ENCODE measurements at regions not wholly inside any gene's neighbourhood (a gene's known extent, or its start where the extent isn't known, plus 50 kb on each side); places are given as distances from the start of the nearest gene placed in this dataset.

GRCh38 chr12:131217024-131217586, 263.4 kb downstream of the ADGRD1 start:
- WGBS (ENCODE audit: low lambda C conversion rate, missing lambda C conversion rate): 74% methylated on average over 22 of the region's 22 CpGs
- no peaks in the 10 kb centered on the region for H4K20me1 ChIP-seq (ENCODE audit: insufficient read depth, poor library complexity, severe bottlenecking)
- peaks cover 4% of the 10 kb centered on the region for H3K4me1 ChIP-seq (ENCODE audit: insufficient read depth)
- no peaks in the 10 kb centered on the region for H3K79me2 ChIP-seq
- H3K9me2 ChIP-seq (replicated peaks; ENCODE audit: insufficient read depth): no peaks in the 10 kb centered on the region
- no peak overlapping the region for H3K4me3 ChIP-seq
- H3K27me3 ChIP-seq: no peaks in the 10 kb centered on the region
- H3K36me3 ChIP-seq (replicated peaks; ENCODE audit: insufficient read depth, low read depth): no peaks in the 10 kb centered on the region
- no peak overlapping the region for H3K27ac ChIP-seq
- H3K9me3 ChIP-seq (ENCODE audit: low read depth): no peaks in the 10 kb centered on the region
- no peak overlapping the region for H2AFZ ChIP-seq
- H3K4me2 ChIP-seq: no peak overlapping the region
- no peak for DNase-seq (ENCODE audit: low spot score)
- TF ChIP-seq EZH2phosphoT487 (IDR thresholded peaks at IDR 0.05; ENCODE audit: low read depth, severe bottlenecking, unreplicated experiment): no peak
- TF ChIP-seq EZH2 (IDR thresholded peaks at IDR 0.05; ENCODE audit: borderline replicate concordance): no peak
- TF ChIP-seq, protein P1, sequence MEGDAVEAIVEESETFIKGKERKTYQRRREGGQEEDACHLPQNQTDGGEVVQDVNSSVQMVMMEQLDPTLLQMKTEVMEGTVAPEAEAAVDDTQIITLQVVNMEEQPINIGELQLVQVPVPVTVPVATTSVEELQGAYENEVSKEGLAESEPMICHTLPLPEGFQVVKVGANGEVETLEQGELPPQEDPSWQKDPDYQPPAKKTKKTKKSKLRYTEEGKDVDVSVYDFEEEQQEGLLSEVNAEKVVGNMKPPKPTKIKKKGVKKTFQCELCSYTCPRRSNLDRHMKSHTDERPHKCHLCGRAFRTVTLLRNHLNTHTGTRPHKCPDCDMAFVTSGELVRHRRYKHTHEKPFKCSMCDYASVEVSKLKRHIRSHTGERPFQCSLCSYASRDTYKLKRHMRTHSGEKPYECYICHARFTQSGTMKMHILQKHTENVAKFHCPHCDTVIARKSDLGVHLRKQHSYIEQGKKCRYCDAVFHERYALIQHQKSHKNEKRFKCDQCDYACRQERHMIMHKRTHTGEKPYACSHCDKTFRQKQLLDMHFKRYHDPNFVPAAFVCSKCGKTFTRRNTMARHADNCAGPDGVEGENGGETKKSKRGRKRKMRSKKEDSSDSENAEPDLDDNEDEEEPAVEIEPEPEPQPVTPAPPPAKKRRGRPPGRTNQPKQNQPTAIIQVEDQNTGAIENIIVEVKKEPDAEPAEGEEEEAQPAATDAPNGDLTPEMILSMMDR (IDR thresholded peaks at IDR 0.05; ENCODE audit: poor library complexity): no peak

GRCh38 chr12:131218026-131218922, 264.6 kb downstream of the ADGRD1 start:
- Histone ChIP-seq H3K27ac (peak overlapping the region; percentile 36), H3K4me3 (no peak overlapping the region), H3K9me3 (ENCODE audit: low read depth) (no peaks in the 10 kb centered on the region), H3K79me2 (no peaks in the 10 kb centered on the region), H3K4me1 (ENCODE audit: insufficient read depth) (peaks cover 4% of the 10 kb centered on the region), H3K9me2 (replicated peaks; ENCODE audit: insufficient read depth) (no peaks in the 10 kb centered on the region), H3K27me3 (no peaks in the 10 kb centered on the region), H2AFZ (peak overlapping the region; percentile 20), H3K36me3 (replicated peaks; ENCODE audit: insufficient read depth, low read depth) (no peaks in the 10 kb centered on the region), H3K4me2 (peak overlapping the region; percentile 39), H4K20me1 (ENCODE audit: insufficient read depth, poor library complexity, severe bottlenecking) (no peaks in the 10 kb centered on the region)
- WGBS (ENCODE audit: low lambda C conversion rate, missing lambda C conversion rate): 51% methylated on average over 27 of the region's 27 CpGs
- TF ChIP-seq EZH2phosphoT487 (IDR thresholded peaks at IDR 0.05; ENCODE audit: low read depth, severe bottlenecking, unreplicated experiment) (no peak), EZH2 (IDR thresholded peaks at IDR 0.05; ENCODE audit: borderline replicate concordance) (no peak)
- TF ChIP-seq, protein P1 (IDR thresholded peaks at IDR 0.05; ENCODE audit: poor library complexity): no peak
- no peak for DNase-seq (ENCODE audit: low spot score)

DNA sequence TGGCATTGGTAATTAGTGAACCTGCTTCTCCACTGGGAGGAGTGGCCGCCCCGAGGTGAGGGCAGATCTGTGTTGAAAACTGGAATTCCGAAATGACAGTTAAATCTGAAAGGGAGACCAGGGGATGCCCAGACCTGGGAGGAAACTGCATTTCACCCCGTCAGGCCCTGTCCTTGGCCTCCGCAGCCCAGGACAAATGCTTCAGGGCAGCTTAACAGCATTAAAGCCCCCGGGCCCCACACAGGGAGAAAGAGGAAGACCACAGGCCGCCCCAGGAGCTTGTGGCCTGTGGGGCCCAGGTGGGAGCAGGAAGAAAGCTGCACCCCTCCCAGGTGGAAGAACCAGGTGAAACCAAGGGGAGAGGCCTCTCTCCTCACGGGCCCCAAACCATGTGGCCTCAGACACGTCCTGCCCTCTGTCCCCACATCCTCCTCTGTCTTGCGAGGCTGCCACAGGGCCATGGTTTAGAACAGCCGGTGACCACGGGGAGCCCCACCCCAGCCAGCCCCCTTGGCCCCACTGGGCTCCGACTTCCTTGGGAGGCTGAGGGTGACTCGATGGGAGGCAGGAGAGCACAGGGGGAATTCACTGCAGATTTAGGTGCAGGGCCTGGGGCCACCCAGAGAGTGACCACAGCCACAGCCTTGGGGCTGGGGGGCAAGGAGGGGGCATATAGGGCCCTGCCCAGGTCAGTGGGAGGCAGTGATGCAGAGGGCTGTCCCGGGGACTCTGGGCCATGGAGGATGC, 265.4 kb downstream of the ADGRD1 start:
- no peak for DNase-seq (ENCODE audit: low spot score)

More for the DNA sequence above, 265.4 kb downstream of the ADGRD1 start:
- WGBS (ENCODE audit: low lambda C conversion rate, missing lambda C conversion rate): 76% methylated on average over 15 of the region's 15 CpGs
- Histone ChIP-seq H3K27me3 (no peaks in the 10 kb centered on the region), H2AFZ (no peak overlapping the region), H3K4me1 (ENCODE audit: insufficient read depth) (peaks cover 4% of the 10 kb centered on the region), H3K27ac (peak overlapping the region; percentile 31), H3K36me3 (replicated peaks; ENCODE audit: insufficient read depth, low read depth) (no peaks in the 10 kb centered on the region), H3K79me2 (no peaks in the 10 kb centered on the region), H3K9me2 (replicated peaks; ENCODE audit: insufficient read depth) (no peaks in the 10 kb centered on the region), H3K9me3 (ENCODE audit: low read depth) (no peaks in the 10 kb centered on the region), H3K4me3 (no peak overlapping the region), H3K4me2 (no peak overlapping the region), H4K20me1 (ENCODE audit: insufficient read depth, poor library complexity, severe bottlenecking) (no peaks in the 10 kb centered on the region)
- TF ChIP-seq, protein P1 (IDR thresholded peaks at IDR 0.05; ENCODE audit: poor library complexity): no peak
- TF ChIP-seq EZH2 (IDR thresholded peaks at IDR 0.05; ENCODE audit: borderline replicate concordance) (no peak), EZH2phosphoT487 (IDR thresholded peaks at IDR 0.05; ENCODE audit: low read depth, severe bottlenecking, unreplicated experiment) (no peak)
